ENCODE measurements at regions not wholly inside any gene's neighbourhood (a gene's known extent, or its start where the extent isn't known, plus 50 kb on each side); places are given as distances from the start of the nearest gene placed in this dataset.

DNA sequence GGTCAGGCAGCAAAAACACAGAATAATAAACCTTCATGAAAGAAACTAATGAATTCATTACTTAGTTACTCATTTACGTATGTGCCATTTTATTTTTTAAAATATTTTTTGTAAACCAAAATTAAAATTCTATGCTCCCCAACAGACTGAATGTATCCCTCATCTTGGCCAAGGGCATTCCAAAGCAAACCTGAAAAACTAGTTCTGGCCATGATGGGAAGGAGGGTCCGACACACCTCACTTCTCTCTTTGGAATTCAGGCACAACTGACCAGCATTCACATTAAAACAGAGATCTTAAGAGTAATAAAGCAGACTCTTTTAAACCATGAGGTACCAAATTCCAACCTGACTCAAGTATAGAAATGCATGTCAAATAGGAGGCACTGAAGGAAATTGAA is 1576.9 kb upstream of the SPRY2 start:
- H3K9me3 ChIP-seq = no peaks in the 10 kb centered on the region
- no peak for TF ChIP-seq EP300 (IDR thresholded peaks at IDR 0.05)
- TF ChIP-seq POLR2AphosphoS5 (IDR thresholded peaks at IDR 0.05) = no peak
- TF ChIP-seq, protein P1, sequence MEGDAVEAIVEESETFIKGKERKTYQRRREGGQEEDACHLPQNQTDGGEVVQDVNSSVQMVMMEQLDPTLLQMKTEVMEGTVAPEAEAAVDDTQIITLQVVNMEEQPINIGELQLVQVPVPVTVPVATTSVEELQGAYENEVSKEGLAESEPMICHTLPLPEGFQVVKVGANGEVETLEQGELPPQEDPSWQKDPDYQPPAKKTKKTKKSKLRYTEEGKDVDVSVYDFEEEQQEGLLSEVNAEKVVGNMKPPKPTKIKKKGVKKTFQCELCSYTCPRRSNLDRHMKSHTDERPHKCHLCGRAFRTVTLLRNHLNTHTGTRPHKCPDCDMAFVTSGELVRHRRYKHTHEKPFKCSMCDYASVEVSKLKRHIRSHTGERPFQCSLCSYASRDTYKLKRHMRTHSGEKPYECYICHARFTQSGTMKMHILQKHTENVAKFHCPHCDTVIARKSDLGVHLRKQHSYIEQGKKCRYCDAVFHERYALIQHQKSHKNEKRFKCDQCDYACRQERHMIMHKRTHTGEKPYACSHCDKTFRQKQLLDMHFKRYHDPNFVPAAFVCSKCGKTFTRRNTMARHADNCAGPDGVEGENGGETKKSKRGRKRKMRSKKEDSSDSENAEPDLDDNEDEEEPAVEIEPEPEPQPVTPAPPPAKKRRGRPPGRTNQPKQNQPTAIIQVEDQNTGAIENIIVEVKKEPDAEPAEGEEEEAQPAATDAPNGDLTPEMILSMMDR (IDR thresholded peaks at IDR 0.05) = no peak
- no peak for TF ChIP-seq POLR2A (IDR thresholded peaks at IDR 0.05)
- H3K4me1 ChIP-seq = no peaks in the 10 kb centered on the region
- H3K27ac ChIP-seq = no peak overlapping the region
- no peaks in the 10 kb centered on the region for H3K36me3 ChIP-seq
- 67 to 87% methylated on average over 2 of the region's 2 CpGs for WGBS, 2 donors
- intact Hi-C loops (cut with DNase I) = no loop called here
- no peak for DNase-seq
- no peaks in the 10 kb centered on the region for H3K27me3 ChIP-seq
- no peak overlapping the region for H3K4me3 ChIP-seq

DNA sequence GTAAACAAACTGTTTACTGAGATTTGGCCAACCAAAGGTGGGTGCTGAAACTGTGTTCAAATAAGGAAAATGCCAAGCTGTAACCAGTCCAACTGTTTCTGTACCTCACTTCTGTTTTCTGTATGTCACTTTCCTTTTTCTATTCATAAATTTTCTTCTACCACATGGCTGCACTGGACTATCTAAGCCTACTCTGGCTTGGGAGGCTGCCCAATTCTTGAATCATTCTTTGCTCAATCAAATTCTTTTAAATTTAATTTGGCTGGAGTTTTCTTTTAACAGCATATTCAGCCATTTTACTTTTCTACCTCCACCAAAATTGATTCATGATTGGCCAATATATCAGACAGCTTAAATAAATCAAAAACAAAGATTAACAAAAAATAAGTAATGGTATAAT is 1575.5 kb upstream of the SPRY2 start:
- Histone ChIP-seq H3K27me3 (no peaks in the 10 kb centered on the region), H3K4me1 (no peaks in the 10 kb centered on the region), H3K36me3 (no peaks in the 10 kb centered on the region), H3K4me3 (no peak overlapping the region), H3K9me3 (no peaks in the 10 kb centered on the region), H3K27ac (no peak overlapping the region)
- no peak for DNase-seq
- intact Hi-C loops (cut with DNase I) = no loop called here
- TF ChIP-seq, protein P1 (IDR thresholded peaks at IDR 0.05) = no peak
- TF ChIP-seq POLR2AphosphoS5 (IDR thresholded peaks at IDR 0.05) (no peak), POLR2A (IDR thresholded peaks at IDR 0.05) (no peak), EP300 (IDR thresholded peaks at IDR 0.05) (no peak)

DNA sequence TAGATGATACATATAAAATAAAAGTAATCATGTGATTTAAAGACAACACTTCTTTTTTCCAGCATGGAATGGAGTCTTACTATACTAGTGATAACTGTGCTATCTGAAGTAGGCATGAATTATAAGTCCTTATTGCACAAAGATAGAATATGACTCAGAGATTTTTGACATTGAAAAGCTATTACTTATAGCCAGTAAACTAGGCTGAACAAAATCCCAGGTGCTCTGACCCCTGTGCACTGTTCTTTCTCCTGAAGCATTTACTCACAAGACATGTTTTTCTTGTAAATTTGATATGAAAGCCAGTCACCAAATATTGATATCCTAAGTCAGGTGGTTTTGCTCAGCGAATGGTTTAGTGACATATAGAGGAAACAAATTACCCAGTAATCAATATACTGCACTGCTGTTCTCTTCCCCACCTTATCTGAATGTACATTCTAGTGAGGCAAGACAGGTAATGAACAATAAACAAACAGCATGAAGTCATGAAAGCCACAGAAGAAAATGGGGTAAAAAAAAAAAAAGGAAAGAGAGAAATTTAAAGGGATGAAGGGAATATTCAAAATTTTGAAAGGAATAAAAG is 1567.0 kb upstream of the SPRY2 start:
- no peak for DNase-seq
- Histone ChIP-seq H3K27me3 (no peaks in the 10 kb centered on the region), H3K4me1 (no peaks in the 10 kb centered on the region), H3K9me3 (no peaks in the 10 kb centered on the region), H3K27ac (no peak overlapping the region), H3K36me3 (no peaks in the 10 kb centered on the region), H3K4me3 (no peak overlapping the region)
- intact Hi-C loops (cut with DNase I) = no loop called here
- TF ChIP-seq POLR2A (IDR thresholded peaks at IDR 0.05) = no peak
- no peak for TF ChIP-seq POLR2AphosphoS5 (IDR thresholded peaks at IDR 0.05)
- 80 to 87% methylated on average over 1 of the region's 1 CpG for WGBS, 2 donors

DNA sequence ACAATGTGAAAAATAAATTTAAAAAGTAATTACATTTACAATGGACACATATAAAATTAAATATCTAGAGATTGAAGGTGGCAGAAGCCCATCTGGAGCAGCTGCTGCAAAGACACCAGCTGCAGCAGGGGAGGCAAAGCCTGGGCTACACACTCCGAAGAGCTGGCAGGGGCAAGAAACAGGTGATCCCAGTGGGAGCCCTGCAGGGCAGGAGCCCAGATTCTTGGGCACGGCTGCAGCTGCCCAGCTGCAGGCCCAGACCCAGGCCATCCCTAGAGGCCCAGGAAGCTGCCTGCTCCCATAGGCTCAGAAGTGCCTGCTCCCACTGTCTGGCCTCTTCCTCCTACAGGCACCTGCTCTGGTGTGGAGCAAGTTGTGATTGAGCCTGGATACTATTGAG is 1547.9 kb upstream of the SPRY2 start:
- TF ChIP-seq POLR2AphosphoS5 (IDR thresholded peaks at IDR 0.05) = no peak
- TF ChIP-seq POLR2A (IDR thresholded peaks at IDR 0.05) = no peak
- TF ChIP-seq EP300 (IDR thresholded peaks at IDR 0.05) = no peak
- TF ChIP-seq, protein P1 (IDR thresholded peaks at IDR 0.05) = no peak
- 81 to 87% methylated on average over 2 of the region's 2 CpGs for whole genome bisulfite sequencing, 2 donors
- intact Hi-C loops (cut with DNase I) = no loop called here
- Histone ChIP-seq H3K9me3 (peaks cover 0 to 8% (median 2%) of the 10 kb centered on the region in 4 donors), H3K4me1 (no peaks in the 10 kb centered on the region), H3K36me3 (no peaks in the 10 kb centered on the region), H3K27me3 (no peaks in the 10 kb centered on the region), H3K27ac (no peak overlapping the region), H3K4me3 (no peak overlapping the region)
- no peak for DNase-seq

DNA sequence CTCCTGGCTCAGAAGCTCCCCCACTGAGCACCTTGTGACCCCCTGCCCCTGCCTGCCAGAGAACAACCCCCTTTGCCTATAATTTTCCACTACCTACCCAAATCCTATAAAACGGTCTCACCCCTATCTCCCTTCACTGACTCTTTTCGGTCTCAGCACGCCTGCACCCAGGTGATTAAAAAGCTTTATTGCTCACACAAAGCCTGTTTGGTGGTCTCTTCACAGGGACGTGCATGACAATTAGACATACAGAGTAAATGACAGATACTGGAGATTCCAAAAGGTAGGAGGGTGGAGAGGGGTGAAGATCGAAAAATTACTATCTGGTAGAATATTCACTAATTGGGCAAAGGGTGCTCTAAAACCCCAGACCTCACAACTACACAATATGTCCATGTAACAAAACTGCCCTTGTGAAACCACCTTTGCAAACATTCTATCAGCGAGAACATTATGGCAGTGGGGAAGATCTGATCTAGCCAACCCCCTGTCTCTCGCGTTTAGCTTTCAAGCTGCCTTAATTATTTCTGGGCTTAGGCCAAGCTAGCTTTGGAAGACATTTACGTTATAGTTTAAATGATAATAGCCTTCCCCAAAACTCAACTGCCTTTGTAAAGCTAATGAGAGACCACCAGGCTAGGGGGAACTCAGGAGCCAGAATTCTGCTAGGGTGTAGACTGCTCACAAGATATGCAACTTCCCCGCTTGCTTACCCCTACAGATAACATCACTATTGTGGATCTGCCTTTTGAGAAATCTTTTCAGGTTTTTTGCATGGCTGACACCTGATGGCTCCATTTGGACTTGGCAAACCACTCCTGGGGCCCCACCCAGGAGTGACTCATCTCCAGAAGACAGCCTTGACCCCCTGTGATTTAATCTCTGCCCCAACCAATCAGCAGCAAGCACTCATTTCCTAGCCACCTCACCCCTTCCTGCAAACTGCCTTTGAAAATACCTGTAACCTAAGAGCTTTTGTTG is 1534.0 kb upstream of the SPRY2 start:
- no peaks in the 10 kb centered on the region for H3K27me3 ChIP-seq
- TF ChIP-seq POLR2A (IDR thresholded peaks at IDR 0.05) (no peak), EP300 (IDR thresholded peaks at IDR 0.05) (no peak), POLR2AphosphoS5 (IDR thresholded peaks at IDR 0.05) (no peak)
- TF ChIP-seq, protein P1 (IDR thresholded peaks at IDR 0.05) = no peak
- intact Hi-C loops (cut with DNase I) = no loop called here
- no peaks in the 10 kb centered on the region for H3K36me3 ChIP-seq
- no peaks in the 10 kb centered on the region for H3K4me1 ChIP-seq
- 41 to 52% methylated on average over 10 of the region's 10 CpGs for WGBS, 2 donors
- H3K4me3 ChIP-seq = no peak overlapping the region
- DNase-seq = no peak
- no peaks in the 10 kb centered on the region for H3K9me3 ChIP-seq
- H3K27ac ChIP-seq = no peak overlapping the region

All from sigmoid colon (tissue), 6 donors.